Hematopoietic multipotent progenitor cell treated with erythropoietin and hydrocortisone succinate and interleukin-3 and kit ligand, for 15 days (in vitro differentiated cells): ENCODE measurements at regions not wholly inside any gene's neighbourhood (a gene's known extent, or its start where the extent isn't known, plus 50 kb on each side); places are given as distances from the start of the nearest gene placed in this dataset.

Source experiments
- DNase-seq: peaks from one replicate; pipeline ENCODE4 v3.0.0-alpha.2; 2015; ENCODE audit warnings: low spot score

DNA sequence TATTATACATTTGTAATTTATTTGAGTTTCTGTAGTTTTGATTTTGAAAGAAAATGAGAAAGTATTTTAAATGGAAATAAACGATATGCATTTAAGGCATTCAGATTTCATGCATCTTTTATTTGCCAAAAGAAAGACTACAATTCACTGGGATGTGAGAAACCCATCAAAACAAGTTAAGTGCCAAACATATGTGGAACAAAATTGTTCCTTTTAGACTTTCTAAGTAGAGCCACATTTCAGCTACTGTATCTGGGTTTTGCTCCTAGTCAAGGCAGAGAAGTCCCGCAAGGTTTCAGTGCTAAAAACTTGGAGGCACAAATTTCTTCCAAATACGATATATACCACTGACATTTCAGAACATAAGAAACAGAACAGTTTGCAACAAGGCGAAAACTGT is 1191.9 kb downstream of the SLITRK5 start:
- DNase-seq: no peak

DNA sequence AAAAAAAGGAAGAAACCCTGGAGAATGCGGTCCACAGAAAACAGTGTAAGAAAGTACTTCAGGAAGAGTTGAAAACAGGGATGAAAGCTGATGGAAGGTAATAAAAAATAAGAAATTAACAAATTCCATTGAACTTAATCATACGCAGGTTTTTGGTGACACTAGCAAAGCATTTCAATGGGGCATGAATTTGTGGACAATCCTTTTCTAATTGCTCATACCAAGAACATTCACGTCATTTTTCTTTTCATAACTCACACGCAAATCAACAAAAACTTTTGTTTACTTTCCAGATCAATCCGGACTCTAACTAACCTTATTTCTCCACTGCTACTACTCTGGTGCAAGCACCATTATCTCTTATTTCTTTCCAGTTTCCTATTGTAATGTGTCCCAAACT is 1195.0 kb downstream of the SLITRK5 start:
- DNase-seq: no peak

DNA sequence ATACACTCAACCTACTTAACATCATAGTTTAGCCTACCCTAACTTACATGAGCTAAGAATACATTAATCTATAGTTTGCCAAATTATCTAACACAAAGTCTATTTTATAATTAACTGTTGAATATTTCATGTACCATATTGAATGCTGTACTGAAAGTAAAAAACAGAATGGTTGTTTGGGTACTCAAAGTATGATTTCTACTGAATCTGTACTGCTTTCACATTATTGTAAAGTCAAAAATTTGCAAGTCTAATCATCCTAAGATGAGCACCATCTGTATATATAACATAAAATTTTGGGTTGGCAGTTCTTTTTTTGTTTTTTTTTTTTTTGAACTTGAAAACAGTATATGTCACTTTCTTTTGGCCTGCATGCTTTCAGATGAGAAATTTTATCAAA is 1212.6 kb downstream of the SLITRK5 start:
- DNase-seq: no peak

DNA sequence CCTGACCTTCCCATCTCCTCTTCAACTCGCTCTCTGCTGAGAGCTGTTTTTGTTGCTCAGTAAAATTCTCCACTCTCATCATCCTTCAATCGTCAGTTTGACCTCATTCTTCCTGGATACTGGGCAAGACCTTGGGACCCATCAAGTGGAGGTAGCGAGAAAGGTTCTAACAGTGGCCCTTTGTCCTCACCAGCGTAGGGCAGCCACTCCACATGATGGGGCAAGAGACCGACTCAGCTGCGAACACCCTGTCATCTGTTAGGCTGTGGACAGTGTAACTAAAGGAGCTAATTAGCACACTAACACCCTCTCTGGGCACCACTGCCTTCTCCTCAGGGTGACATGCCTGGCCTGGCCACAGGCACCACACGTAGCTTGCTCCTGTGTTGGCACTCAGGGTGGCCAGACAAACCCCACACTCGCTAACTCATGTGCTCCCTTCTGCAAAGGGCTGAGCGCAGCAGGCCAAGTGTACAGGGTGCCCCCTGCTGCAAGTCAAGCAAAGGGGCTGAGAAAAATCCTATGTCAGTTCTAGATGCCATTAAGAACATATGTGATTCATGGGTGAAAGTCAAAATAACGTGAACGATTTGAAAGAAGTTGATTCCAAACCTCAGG is 1216.0 kb downstream of the SLITRK5 start:
- DNase-seq: no peak

DNA sequence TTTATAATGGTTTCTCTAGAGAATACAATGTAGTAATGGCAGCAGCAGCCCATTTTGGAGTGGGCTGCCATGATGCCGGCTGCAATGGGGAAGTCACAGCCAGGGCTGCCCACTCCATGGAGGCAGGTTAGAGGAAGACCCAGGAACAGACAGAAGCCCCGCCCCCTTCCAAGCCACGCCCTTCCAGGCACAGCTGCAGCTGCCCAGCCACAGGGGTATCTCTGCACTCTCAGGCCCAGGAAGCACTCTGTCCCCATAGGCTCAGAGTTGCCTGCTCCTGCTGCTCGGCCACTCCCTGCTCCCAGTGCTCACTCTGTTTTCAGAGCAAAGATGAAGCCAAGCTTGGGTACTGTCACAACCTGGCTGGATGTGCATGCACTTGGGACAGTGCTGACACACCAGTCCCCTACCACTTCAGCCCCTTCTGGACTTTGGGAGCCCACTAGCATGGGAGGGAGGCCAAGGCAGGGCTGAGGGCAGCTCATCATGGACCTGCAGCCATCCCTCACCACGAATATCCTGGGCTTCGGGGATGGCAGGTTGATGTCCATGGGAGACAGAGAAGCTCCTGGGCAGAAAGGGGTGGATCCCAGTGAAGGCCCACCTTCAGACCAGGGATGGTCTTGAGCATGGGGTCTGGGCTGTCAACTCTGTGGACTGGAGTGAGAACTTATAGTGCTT is 1224.2 kb downstream of the SLITRK5 start:
- no peak for DNase-seq

DNA sequence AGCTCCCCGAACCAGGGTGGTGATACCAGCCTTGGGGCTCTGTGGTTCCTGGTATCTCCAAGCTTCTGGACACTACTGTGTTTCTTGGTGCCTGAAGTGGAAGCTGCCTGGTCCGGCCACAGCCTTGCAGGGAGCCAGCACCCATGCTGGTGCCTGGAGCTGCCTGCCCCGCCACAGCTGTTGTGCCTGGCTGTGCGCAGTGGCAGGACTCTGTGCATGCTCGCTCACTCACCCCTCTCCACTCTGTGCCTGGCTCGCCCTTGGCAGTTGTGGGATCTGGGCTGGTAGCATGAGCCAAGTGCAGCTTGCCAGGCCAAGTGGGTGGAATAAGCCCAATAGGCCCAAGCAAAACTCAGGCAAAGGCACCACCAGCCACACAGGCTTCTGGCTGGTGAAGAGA is 1225.3 kb downstream of the SLITRK5 start:
- DNase-seq: no peak

DNA sequence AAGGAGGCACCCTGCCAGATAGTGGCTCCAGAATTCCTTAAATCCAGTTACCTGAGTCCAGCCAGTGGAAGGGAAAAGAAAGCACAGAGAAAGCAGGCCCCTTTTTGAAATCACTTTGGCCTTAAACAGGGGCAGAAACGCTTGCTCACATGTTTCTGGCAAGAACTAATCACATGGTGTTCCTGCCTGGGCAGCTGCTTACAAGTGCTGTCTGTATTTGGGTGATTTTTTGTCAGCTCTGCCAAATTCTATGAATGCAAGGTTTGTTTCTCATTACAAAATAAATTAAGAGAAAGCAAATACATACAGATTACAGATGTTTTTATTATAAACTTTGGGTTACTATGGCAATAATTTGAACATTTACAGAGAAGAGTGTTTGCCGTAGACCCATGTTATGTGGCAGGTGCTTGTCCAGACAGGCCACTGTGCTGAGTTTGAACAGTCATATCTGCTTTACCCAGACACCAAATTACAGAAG is 1237.8 kb downstream of the SLITRK5 start:
- peak; percentile 30 for DNase-seq

DNA sequence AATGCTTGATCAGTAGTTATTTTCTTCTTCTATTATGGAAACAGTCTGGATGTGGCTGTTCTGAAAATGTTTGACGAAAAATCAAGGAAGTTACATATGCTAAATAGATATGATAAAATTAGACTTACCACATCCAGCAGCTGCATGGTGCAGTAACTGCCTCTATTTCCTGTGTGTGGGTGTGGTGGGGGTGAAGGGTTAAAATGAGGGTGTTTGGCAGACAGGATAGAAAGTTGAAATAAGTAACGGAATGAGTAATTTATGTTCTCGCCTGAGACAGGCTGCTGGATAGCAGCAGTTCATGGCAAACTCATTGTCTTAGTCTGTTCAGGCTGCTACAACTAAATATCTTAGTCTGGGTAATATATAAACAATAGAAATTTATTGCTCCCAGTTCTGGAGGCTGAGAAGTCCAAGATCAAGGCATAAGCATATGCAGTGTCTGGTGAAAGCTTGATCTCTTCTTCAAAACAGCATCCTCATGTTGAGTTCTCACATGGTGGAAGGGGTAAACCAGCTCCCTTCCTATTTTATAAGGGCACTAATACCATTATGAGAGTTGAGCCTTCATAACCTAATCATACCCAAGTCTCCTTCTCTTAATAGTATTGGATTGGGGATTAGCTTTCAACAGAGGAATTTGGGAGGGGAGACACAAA is 1248.9 kb downstream of the SLITRK5 start:
- DNase-seq: no peak

DNA sequence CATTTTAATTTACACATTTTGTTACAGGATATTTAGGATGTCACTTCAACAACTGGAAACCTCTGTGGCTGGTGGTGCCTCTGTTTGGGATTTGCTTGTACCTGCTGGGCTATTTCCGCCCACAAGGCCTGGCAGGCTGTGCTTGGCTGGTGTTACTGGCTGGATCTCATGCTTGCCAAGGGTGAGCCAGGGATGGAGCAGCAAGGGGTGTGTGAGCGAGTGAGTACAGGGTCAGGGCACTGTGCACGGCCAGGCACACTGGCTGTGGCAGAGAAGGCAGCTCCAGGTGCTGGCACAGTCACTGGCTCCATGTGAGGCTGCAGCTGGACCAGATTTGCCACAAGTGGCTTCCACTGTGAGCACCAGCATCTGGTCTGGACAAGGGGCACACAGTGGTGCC is 1254.8 kb downstream of the SLITRK5 start:
- DNase-seq: no peak

DNA sequence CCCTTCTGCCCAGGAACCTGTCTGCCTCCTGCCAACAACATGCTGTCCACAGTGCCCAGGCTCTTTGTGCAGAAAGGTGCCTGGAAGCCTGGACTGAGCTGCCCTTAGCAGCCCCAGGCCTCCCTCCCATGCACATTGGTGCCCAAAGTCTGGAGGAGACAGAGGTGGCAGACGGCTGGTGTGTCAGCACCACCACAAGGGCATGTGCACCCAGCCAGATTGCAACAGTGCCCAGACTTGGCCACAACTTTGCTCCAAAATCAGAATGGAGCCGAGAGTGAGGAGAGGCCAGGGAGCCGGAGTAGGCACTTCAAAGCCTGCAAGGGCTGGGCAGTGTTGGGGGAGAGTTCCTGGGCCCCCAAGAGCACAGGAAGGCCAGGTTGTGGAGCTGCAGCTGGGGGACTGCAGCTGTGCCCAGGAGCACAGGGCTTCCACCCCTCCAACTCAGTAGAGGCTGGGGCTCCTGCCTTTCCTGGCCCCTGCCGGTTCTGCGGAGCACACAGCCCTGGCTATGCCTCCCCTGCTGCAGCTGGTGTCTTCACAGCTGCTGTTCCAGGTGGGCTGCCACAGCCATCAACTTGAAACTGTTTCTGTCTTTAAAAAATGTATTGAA is 1255.8 kb downstream of the SLITRK5 start:
- no peak for DNase-seq

DNA sequence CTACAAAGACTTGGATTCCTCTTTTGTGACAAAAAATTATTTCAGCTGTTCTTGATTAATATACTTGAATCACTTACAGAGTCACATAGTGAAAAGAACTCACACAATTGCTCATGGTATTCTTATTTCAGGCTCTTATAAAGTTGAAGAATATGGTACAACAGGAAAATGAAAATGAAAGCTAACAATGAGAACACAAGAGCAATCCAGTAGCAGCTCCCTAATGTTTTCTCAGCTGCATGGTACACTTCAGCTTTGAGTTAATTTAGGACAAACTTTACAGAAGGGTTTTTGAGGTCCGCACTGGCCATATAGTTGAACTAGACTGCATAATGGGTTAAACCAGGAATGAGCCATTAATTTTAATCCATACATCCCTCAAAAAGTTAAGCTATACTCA is 1261.8 kb downstream of the SLITRK5 start:
- DNase-seq: no peak

DNA sequence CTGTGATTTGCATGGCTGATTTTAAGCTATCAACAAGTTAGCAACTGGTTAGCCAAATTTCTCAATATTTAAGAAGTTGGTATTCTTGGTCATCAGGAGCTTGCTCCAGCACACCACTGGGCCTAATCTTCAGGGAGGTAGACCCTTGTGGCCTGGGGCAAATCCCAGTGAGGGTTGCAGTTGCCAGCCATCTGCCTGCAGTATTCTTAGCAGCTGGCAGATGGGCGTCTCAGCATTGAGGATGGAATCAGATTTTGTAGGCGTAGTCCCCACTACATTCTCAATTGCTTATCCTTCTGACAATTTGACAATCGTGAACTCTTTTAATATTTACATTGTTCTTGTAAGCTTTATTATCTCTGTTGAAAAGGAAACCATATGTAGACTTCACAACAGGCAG is 1266.2 kb downstream of the SLITRK5 start:
- no peak for DNase-seq

DNA sequence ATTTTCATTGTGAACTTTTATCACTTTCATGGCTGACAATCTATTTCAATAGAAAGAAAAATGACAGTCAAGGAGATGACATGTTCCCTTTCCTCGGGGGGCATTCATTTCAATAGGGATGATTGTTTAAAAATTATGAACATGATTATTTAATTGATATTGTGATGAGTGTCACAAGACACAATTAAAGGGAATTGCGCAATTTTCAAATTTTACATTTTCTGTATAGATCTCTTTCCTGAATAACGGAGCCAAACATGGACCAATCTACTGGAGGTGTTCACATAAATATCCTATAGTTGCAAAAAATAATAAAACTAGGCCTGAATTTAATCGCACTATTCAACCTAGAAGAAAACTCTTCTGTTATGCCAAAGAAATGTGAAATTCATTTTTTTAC is 1274.6 kb downstream of the SLITRK5 start:
- no peak for DNase-seq

DNA sequence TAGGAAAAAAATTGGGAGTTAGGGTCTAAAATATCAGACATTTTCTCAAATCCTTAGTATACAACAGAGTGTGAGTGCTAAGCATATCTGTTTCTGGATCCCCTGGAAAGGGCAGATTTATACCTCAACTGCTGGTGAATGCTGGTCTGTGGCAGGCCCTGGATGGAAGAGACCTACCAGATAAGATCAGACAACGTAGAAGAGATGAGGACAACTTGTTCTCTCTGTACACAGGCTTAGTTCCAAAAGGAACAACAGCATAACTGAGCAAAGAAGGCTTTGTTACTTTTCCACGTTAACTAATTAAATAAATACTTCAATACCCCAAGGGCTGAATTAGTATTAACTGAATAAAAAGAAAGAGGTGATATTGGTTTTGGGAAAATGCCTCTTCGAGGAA is 1277.3 kb downstream of the SLITRK5 start:
- DNase-seq: no peak

DNA sequence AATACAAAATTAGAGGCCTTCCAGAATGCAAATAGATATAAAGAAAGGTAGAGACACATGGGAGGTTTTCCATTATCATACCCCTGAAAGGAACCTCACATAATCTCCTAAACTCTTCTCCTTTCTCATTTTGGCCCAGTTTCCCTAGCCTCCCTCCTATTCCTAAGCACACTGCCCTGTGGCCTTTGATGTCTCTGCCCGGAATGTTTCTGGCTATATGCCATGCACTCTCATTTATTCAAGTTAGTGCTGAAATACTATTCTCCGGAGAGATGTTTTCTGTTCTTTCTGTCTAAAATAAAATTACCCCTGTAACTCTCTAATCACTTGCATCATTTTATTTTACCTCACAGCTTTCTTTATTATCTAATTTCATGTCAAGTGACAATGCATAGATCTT is 1287.7 kb downstream of the SLITRK5 start:
- DNase-seq: no peak

DNA sequence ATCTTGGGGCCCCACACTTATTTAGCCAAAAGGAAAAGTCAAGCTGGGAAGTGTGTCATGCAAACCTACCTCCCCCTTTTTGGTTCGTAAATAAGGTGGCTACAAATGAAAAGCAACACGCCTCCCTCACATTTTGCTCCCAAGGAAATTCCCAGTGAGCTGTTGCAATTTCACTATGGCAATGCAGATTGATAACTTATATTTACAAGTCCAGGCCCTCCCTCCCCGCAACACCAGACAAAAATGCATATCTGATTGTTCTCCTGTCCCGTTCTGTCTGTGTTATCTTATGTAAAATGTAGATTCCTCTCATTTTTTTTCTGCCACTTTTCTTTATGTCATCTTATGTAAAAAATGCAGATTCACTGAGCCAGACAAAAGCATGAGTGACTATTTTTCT is 1305.3 kb downstream of the SLITRK5 start:
- no peak for DNase-seq

DNA sequence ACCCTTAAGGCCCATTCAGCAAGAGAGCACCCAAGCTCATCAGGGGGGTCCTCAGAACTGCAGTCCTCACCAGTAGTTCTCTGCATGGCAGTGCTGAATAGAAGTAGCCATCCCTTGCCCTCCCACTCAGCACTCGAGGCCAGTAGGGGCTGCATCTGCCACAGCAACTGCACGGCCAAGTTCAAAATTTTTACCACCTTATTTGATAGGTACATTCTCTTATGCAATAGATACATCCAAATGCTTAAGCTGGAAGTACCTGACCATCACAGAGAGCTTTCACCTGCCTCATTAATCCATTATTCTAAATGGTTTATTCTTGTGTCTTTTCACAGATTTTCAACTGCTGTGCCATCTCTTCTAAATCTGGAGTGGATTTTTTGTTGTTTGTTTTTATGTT is 1307.4 kb downstream of the SLITRK5 start:
- DNase-seq: no peak

DNA sequence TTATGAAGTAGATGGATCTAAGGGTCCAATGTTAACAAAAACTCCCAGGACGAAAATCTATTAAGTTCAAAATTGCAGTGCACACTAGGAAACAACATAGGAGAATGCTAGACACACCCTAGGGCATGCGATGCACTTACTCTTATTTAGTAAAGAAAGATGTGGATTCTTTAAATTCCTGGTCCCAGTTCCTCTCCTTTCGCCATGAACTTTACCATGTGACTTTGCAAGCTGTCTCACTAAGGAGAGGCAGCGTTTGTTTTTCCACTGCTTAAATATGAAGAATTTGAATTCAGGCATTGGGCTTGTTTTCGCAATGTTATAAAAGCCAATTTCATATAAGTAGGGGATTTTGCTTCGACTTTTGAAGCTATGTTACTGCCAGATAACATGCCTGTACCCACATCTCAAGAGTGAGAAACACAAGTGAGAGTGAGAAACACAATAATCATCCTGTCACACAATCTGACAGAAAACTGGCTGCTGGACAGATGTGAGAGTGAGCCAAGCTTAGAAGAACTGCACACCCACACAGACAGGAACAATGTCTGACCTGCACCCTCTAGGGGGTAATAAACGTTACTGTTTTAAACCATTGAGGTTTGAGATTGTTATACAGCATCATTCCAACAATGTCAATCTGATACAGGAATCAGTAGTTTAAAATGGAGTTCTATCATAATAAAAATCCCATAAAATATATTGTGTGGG is 1308.4 kb downstream of the SLITRK5 start:
- DNase-seq: no peak

DNA sequence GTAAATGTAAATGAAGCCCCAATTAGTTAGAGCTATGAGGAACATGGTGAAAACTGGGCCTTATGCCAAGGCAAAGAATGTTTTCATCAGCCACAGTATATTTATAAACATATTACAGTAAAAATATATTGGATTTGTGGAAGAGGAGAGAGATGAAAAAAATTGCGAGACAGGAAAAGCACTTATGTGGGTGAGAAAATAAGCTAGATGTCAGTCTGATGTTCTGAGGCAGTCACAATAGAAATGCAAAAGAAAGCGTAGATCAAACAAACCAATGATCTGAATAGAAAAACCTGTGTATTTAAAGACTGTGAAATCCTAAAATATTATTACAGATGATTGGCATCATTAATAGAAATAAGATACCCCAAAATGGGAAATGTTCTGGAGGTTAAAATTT is 1332.5 kb downstream of the SLITRK5 start:
- DNase-seq: no peak

DNA sequence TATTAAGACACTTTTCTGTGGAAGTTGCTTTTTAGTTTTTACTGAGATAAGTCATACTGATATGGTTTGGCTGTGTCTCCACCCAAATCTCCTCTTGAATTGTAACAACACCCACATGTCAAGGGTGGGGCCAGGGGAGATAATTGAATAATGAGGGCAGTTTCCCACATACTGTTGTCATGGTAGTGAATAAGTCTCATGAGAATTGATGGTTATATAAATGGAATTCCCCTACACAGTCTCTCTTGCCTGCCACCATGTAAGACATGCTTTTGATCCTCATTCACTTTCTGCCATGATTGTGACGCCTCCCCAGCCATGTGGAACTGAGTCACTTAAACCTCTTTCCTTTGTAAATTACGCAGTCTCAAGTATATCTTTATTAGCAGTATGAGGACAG is 1340.4 kb downstream of the SLITRK5 start:
- no peak for DNase-seq

DNA sequence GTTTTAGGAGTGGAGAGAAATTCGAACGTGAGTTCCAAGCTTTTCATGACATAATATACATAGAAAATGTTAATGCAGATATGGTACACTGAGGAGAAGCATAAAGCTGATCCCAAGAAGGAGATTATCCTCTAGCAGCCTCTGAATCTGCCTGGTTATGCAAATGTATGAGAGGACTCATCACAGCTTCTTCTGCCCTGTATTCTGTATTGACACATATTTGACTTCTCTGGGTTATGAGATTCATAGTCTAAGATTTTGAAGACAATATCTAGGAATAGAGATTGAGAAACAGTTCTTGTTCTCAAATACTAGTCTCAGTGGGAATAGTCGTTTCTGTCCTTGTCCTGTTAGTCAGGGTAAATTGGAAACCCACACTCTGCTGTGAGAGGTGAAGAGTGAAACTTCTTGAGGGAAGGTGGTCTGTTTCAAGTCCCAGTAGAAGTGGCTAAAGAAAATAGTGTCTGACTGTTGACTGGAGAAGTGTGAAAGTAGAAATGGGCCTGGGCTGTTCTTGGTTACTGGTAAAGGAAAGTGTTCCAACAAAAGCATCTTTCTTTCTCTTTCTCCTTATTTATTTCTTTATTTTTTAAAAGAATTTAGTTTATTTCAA is 1356.6 kb downstream of the SLITRK5 start:
- no peak for DNase-seq

DNA sequence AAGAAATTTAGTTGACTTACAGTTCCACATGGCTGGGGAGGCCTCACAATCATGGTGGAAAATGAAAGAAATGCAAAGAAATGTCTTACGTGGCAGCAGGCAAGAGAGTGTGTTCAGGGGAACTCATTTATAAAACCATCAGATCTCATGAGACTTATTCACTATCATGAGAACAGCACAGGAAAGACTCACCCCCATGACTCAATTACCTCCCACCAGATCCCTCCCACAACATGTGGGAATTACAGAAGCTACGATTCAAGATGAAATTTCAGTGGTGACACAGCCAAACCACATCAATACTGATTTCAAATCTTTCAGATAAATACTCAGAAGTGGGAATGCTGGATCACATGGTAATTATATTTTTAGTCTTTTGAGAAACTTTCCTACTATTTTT is 1357.9 kb downstream of the SLITRK5 start:
- no peak for DNase-seq
